ENCODE measurements at regions not wholly inside any gene's neighbourhood (a gene's known extent, or its start where the extent isn't known, plus 50 kb on each side); places are given as distances from the start of the nearest gene placed in this dataset.

- DNase-seq (ENCODE audit: low read depth in 1 of 2, low spot score in 1 of 2), result no peak
- Histone ChIP-seq H3K27me3 (ENCODE audit: insufficient read depth, poor library complexity, severe bottlenecking) (no peaks in the 10 kb centered on the region), H3K4me3 (replicated peaks; ENCODE audit: insufficient read depth, low read length) (no peak overlapping the region), H3K27ac (replicated peaks) (no peak overlapping the region)
- TF ChIP-seq POLR2AphosphoS5 (IDR thresholded peaks at IDR 0.05; ENCODE audit: low read depth) (no peak), REST (IDR thresholded peaks at IDR 0.05; ENCODE audit: insufficient replicate concordance, low read depth) (no peak), GABPA (IDR thresholded peaks at IDR 0.05; ENCODE audit: low read depth) (no peak), SPI1 (IDR thresholded peaks at IDR 0.05; ENCODE audit: borderline replicate concordance, low read depth) (no peak)
- TF ChIP-seq, protein P1, sequence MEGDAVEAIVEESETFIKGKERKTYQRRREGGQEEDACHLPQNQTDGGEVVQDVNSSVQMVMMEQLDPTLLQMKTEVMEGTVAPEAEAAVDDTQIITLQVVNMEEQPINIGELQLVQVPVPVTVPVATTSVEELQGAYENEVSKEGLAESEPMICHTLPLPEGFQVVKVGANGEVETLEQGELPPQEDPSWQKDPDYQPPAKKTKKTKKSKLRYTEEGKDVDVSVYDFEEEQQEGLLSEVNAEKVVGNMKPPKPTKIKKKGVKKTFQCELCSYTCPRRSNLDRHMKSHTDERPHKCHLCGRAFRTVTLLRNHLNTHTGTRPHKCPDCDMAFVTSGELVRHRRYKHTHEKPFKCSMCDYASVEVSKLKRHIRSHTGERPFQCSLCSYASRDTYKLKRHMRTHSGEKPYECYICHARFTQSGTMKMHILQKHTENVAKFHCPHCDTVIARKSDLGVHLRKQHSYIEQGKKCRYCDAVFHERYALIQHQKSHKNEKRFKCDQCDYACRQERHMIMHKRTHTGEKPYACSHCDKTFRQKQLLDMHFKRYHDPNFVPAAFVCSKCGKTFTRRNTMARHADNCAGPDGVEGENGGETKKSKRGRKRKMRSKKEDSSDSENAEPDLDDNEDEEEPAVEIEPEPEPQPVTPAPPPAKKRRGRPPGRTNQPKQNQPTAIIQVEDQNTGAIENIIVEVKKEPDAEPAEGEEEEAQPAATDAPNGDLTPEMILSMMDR (IDR thresholded peaks at IDR 0.05; ENCODE audit: insufficient read depth, low read length), result no peak
Measured at GRCh38 chr15:62567501-62567900, 402.4 kb upstream of the C2CD4B start.

- H3K27ac ChIP-seq (replicated peaks), result no peak overlapping the region
- H3K27me3 ChIP-seq (ENCODE audit: insufficient read depth, poor library complexity, severe bottlenecking), result no peaks in the 10 kb centered on the region
- no peak for DNase-seq (ENCODE audit: low read depth in 1 of 2, low spot score in 1 of 2)
- H3K4me3 ChIP-seq (replicated peaks; ENCODE audit: insufficient read depth, low read length), result no peak overlapping the region
- TF ChIP-seq, protein P1 (IDR thresholded peaks at IDR 0.05; ENCODE audit: insufficient read depth, low read length), result no peak
- no peak for TF ChIP-seq GABPA (IDR thresholded peaks at IDR 0.05; ENCODE audit: low read depth)
- no peak for TF ChIP-seq SPI1 (IDR thresholded peaks at IDR 0.05; ENCODE audit: borderline replicate concordance, low read depth)
- TF ChIP-seq REST (IDR thresholded peaks at IDR 0.05; ENCODE audit: insufficient replicate concordance, low read depth), result no peak
- no peak for TF ChIP-seq POLR2AphosphoS5 (IDR thresholded peaks at IDR 0.05; ENCODE audit: low read depth)
Measured at GRCh38 chr15:62568004-62568403, 402.9 kb upstream of the C2CD4B start.

DNA sequence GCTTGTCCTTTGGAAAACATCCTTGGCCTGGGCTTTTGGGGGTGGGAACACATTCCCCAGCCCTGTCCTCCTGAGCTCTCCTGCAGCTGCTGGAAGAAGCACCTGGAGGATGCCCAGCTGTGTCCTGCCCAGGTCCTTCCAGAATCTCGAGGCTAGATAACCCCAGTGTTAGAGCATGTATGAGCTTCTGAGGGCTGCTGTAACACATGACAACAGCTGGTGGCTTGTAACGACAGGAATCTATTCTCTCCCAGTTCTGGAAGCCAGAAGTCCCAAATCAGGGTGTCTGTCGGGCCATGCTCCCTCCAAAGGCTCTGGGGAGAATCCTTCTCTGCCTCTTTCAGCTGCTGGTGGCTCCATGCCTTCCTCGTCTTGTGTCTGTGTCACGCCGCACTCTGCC, 403.6 kb upstream of the C2CD4B start:
- Histone ChIP-seq H3K27ac (replicated peaks) (no peak overlapping the region), H3K4me3 (replicated peaks; ENCODE audit: insufficient read depth, low read length) (no peak overlapping the region), H3K27me3 (ENCODE audit: insufficient read depth, poor library complexity, severe bottlenecking) (no peaks in the 10 kb centered on the region)
- no peak for DNase-seq (ENCODE audit: low read depth in 1 of 2, low spot score in 1 of 2)
- TF ChIP-seq REST (IDR thresholded peaks at IDR 0.05; ENCODE audit: insufficient replicate concordance, low read depth) (no peak), GABPA (IDR thresholded peaks at IDR 0.05; ENCODE audit: low read depth) (no peak), SPI1 (IDR thresholded peaks at IDR 0.05; ENCODE audit: borderline replicate concordance, low read depth) (no peak), POLR2AphosphoS5 (IDR thresholded peaks at IDR 0.05; ENCODE audit: low read depth) (no peak)
- TF ChIP-seq, protein P1 (IDR thresholded peaks at IDR 0.05; ENCODE audit: insufficient read depth, low read length), result no peak
